Mammary epithelial cell (primary cell): ENCODE measurements at regions not wholly inside any gene's neighbourhood (a gene's known extent, or its start where the extent isn't known, plus 50 kb on each side); places are given as distances from the start of the nearest gene placed in this dataset.

ENCODE experiments used
- CTCF ChIP-seq, 2 donors: IDR thresholded peaks in 1 of 2; conservative IDR thresholded peaks in 1 of 2; 2 replicates each; pipeline ENCODE4 v1.5.1; 2011 to 2012; ENCODE audit warnings: inconsistent platforms in 2 of 2, low read length in 2 of 2, mild to moderate bottlenecking in 2 of 2, control low read depth in 1 of 2, low read depth in 1 of 2; ENCODE audit not compliant: insufficient read depth in 1 of 2; ENCODE audit errors: extremely low read depth in 1 of 2
- EZH2 ChIP-seq: IDR thresholded peaks from 2 replicates; pipeline ENCODE4 v1.6.1; 2012; ENCODE audit warnings: low read length, inconsistent platforms, borderline replicate concordance

- TF ChIP-seq CTCF (conservative IDR thresholded peaks at IDR 0.05 in 1 of 2, IDR thresholded peaks at IDR 0.05 in 1 of 2; ENCODE audit: extremely low read depth in 1 of 2, insufficient read depth in 1 of 2, low read depth in 1 of 2, low read length in 2 of 2) (no peak), EZH2 (no peak)
Measured at GRCh38 chr12:41697161-41697560, 447.5 kb downstream of the GXYLT1 start.
